NCI-H1694 treated with DMSO at 0.1 percent for 48 hours (cell line): ENCODE measurements at regions not wholly inside any gene's neighbourhood (a gene's known extent, or its start where the extent isn't known, plus 50 kb on each side); places are given as distances from the start of the nearest gene placed in this dataset.

Experiments
- DNase-seq: peaks from one replicate; lab custom pipeline; 2025; lab: John Stamatoyannopoulos, UW

GRCh38 chr13:105353654-105354053 lies 1181.8 kb downstream of the EFNB2 start:
- no peak for DNase-seq

- no peak for DNase-seq
These were observed 1186.3 kb downstream of the EFNB2 start for GRCh38 chr13:105349082-105349723.

GRCh38 chr13:105346141-105346775 lies 1189.2 kb downstream of the EFNB2 start:
- no peak for DNase-seq

GRCh38 chr13:105345730-105346129 lies 1189.7 kb downstream of the EFNB2 start:
- no peak for DNase-seq

- DNase-seq, result no peak
These were observed 1190.3 kb downstream of the EFNB2 start for GRCh38 chr13:105345131-105345530.

GRCh38 chr13:105343134-105343806 lies 1192.2 kb downstream of the EFNB2 start:
- no peak for DNase-seq

GRCh38 chr13:105342281-105342820 lies 1193.1 kb downstream of the EFNB2 start:
- DNase-seq, result no peak

GRCh38 chr13:105341758-105342157 lies 1193.7 kb downstream of the EFNB2 start:
- DNase-seq, result no peak

GRCh38 chr13:105341256-105341655 lies 1194.2 kb downstream of the EFNB2 start:
- DNase-seq, result no peak

GRCh38 chr13:105340061-105340606 lies 1195.3 kb downstream of the EFNB2 start:
- no peak for DNase-seq

- no peak for DNase-seq
These were observed 1196.7 kb downstream of the EFNB2 start for GRCh38 chr13:105338773-105339172.

GRCh38 chr13:105338006-105338405 lies 1197.5 kb downstream of the EFNB2 start:
- DNase-seq, result no peak

- no peak for DNase-seq
These were observed 1198.5 kb downstream of the EFNB2 start for GRCh38 chr13:105336706-105337576.

GRCh38 chr13:105334211-105334610 lies 1201.3 kb downstream of the EFNB2 start:
- DNase-seq, result no peak

GRCh38 chr13:105333416-105333815 lies 1202.0 kb downstream of the EFNB2 start:
- no peak for DNase-seq

- DNase-seq, result no peak
These were observed 1206.1 kb downstream of the EFNB2 start for GRCh38 chr13:105329359-105329758.

GRCh38 chr13:105328212-105328611 lies 1207.2 kb downstream of the EFNB2 start:
- DNase-seq, result no peak

- no peak for DNase-seq
These were observed 1207.8 kb downstream of the EFNB2 start for GRCh38 chr13:105327581-105328126.

GRCh38 chr13:105319875-105320274 lies 1215.6 kb downstream of the EFNB2 start:
- DNase-seq, result no peak

GRCh38 chr13:105316731-105317130 lies 1218.7 kb downstream of the EFNB2 start:
- DNase-seq, result no peak

- DNase-seq, result no peak
These were observed 1222.6 kb downstream of the EFNB2 start for GRCh38 chr13:105312906-105313305.
